GM12878 (cell line): ENCODE measurements at regions not wholly inside any gene's neighbourhood (a gene's known extent, or its start where the extent isn't known, plus 50 kb on each side); places are given as distances from the start of the nearest gene placed in this dataset.

ENCODE experiments used
- ATAC-seq: fragments of 200-7000 bp; cut with Tn5 transposase; 3 replicates; pipeline ENCODE4 v1.9.1; 2020; ENCODE audit warnings: mild to moderate bottlenecking, moderate library complexity
- BruUV-seq: library from RNA; stranded (reverse); fragments of 400-500 nt; replicated peaks from 2 replicates; lab custom pipeline; 2021; lab: Mats Ljungman, UMichigan
- CTCF ChIA-PET: fragments of 300-600 bp; sonication (Branson Sonifier 250); formaldehyde crosslinking; extraction: SDS; loops from one replicate; lab custom pipeline; 2021; ENCODE audit warnings: inconsistent platforms; lab: Yijun Ruan, JAX
- POLR2A ChIA-PET: fragments of 350-600 bp; formaldehyde crosslinking; extraction: SDS; loops from one replicate; lab custom pipeline; 2021; ENCODE audit warnings: inconsistent platforms; lab: Charles Lee
- RAD21 ChIA-PET: fragments of 300-600 bp; sonication (Branson Sonifier 250); formaldehyde crosslinking; loops from one replicate; lab custom pipeline; 2023; ENCODE audit warnings: antibody characterized with exemption; ENCODE audit not compliant: unreplicated experiment; lab: Charles Lee
- SMC1A ChIA-PET: fragments of 300-600 bp; sonication (Branson Sonifier 250); formaldehyde crosslinking; loops from one replicate; lab custom pipeline; 2023; ENCODE audit not compliant: unreplicated experiment, uncharacterized antibody; lab: Charles Lee
- DNase-seq: peaks from one replicate; pipeline ENCODE4 v3.0.0-alpha.2; 2011; ENCODE audit warnings: low read depth, low spot score
- FAIRE-seq: peaks from 3 replicates; lab custom pipeline; 2011; peaks lifted over from hg19 to GRCh38; lab: Jason Lieb, UNC
- H2AFZ ChIP-seq: 2 replicates; pipeline ENCODE4 v1.6.0; 2011; ENCODE audit warnings: low read depth, low read length, control low read depth; ENCODE audit not compliant: control insufficient read depth
- H3K27ac ChIP-seq: 2 replicates; pipeline ENCODE4 v1.5.1; 2011; ENCODE audit warnings: control low read depth; ENCODE audit not compliant: control insufficient read depth, insufficient read depth
- H3K27me3 ChIP-seq, 2 experiments: replicated peaks in 1 of 2; 2 replicates each; pipeline versions ENCODE4 v1.6.0 to v1.6.1; 2011; ENCODE audit warnings: low read length in 1 of 2; ENCODE audit not compliant: control insufficient read depth in 2 of 2, insufficient read depth in 2 of 2
- H3K36me3 ChIP-seq, 2 experiments: 2 replicates each; pipeline ENCODE4 v1.5.1; 2011; ENCODE audit warnings: low read length in 1 of 2; ENCODE audit not compliant: control insufficient read depth in 2 of 2, insufficient read depth in 2 of 2
- H3K4me1 ChIP-seq: 2 replicates; pipeline ENCODE4 v1.6.1; 2011; ENCODE audit warnings: mild to moderate bottlenecking, low read length, moderate library complexity, mixed read lengths; ENCODE audit not compliant: control insufficient read depth, insufficient read depth
- H3K4me2 ChIP-seq: 2 replicates; pipeline ENCODE4 v1.6.0; 2011; ENCODE audit warnings: control low read depth; ENCODE audit not compliant: control insufficient read depth, insufficient read depth
- H3K4me3 ChIP-seq: fragments of 200-600 bp; sonication (generic); 2 replicates; pipeline ENCODE4 v1.5.1; 2016
- H3K79me2 ChIP-seq: 2 replicates; pipeline ENCODE4 v1.6.0; 2011; ENCODE audit warnings: low read length; ENCODE audit not compliant: control insufficient read depth, insufficient read depth
- H3K9ac ChIP-seq: 2 replicates; pipeline ENCODE4 v1.8.0; 2011; ENCODE audit warnings: low read length, control low read depth, mixed read lengths; ENCODE audit not compliant: control insufficient read depth, insufficient read depth
- H3K9me3 ChIP-seq: replicated peaks from 3 replicates; pipeline ENCODE4 v1.5.1; 2011; ENCODE audit warnings: mild to moderate bottlenecking, low read length; ENCODE audit not compliant: control insufficient read depth, insufficient read depth
- H4K20me1 ChIP-seq: 2 replicates; pipeline ENCODE4 v1.6.0; 2011; ENCODE audit not compliant: control insufficient read depth, insufficient read depth
- BMI1 ChIP-seq: fragments of 450-650 bp; IDR thresholded peaks from 2 replicates; pipeline ENCODE4 v1.6.1; 2016; ENCODE audit warnings: mild to moderate bottlenecking, moderate library complexity, borderline replicate concordance
- CEBPB ChIP-seq, 2 experiments: fragments of 150-350 bp in 1 of 2; IDR thresholded peaks; 2 replicates each; pipeline ENCODE4 v1.6.1; 2012 to 2014; ENCODE audit warnings: low read depth in 2 of 2, low read length in 2 of 2, borderline replicate concordance in 1 of 2, inconsistent platforms in 1 of 2
- ETV6 ChIP-seq, 2 experiments: fragments of 450-650 bp in 1 of 2; IDR thresholded peaks in 1 of 2; conservative IDR thresholded peaks in 1 of 2; 2 replicates each; pipeline ENCODE4 v1.6.1; 2014; ENCODE audit warnings: antibody characterized with exemption in 1 of 2, borderline replicate concordance in 1 of 2, low read depth in 1 of 2, mild to moderate bottlenecking in 1 of 2, moderate library complexity in 1 of 2
- GABPA ChIP-seq: IDR thresholded peaks from 2 replicates; pipeline ENCODE4 v1.6.1; 2014; ENCODE audit warnings: antibody characterized with exemption, low read depth, mild to moderate bottlenecking, inconsistent platforms
- HDAC2 ChIP-seq: fragments of 200-600 bp; sonication (generic); IDR thresholded peaks from 2 replicates; pipeline ENCODE4 v1.6.1; 2017
- IKZF1 ChIP-seq: fragments of 450-650 bp; conservative IDR thresholded peaks from 2 replicates; pipeline ENCODE4 v1.6.1; 2017; ENCODE audit warnings: antibody characterized with exemption, mild to moderate bottlenecking
- IRF4 ChIP-seq: IDR thresholded peaks from 2 replicates; pipeline ENCODE4 v1.6.1; 2011; ENCODE audit warnings: low read depth, low read length
- NRF1 ChIP-seq: conservative IDR thresholded peaks from 2 replicates; pipeline ENCODE4 v1.6.1; 2011; ENCODE audit warnings: mild to moderate bottlenecking, low read depth, low read length, improper control_type of control experiment
- PRDM15 ChIP-seq: fragments of 450-650 bp; formaldehyde crosslinking; IDR thresholded peaks from 2 replicates; pipeline ENCODE4 v1.4.0; 2020; ENCODE audit warnings: mild to moderate bottlenecking, moderate library complexity
- RAD21 ChIP-seq: IDR thresholded peaks from 2 replicates; pipeline ENCODE4 v1.6.1; 2011; ENCODE audit warnings: mild to moderate bottlenecking, low read depth, low read length, moderate library complexity; ENCODE audit not compliant: insufficient read depth
- SIX5 ChIP-seq: IDR thresholded peaks from 2 replicates; pipeline ENCODE4 v1.6.1; 2011; ENCODE audit warnings: mild to moderate bottlenecking, low read depth, low read length, moderate library complexity; ENCODE audit not compliant: severe bottlenecking
- SMAD1 ChIP-seq: fragments of 450-650 bp; IDR thresholded peaks from 2 replicates; pipeline ENCODE4 v1.6.1; 2018; ENCODE audit warnings: mild to moderate bottlenecking, low read depth; ENCODE audit not compliant: partially characterized antibody
- SMAD5 ChIP-seq: IDR thresholded peaks from 2 replicates; pipeline ENCODE4 v1.6.1; 2016; ENCODE audit warnings: antibody characterized with exemption, low read depth
- SMC3 ChIP-seq: IDR thresholded peaks from 2 replicates; pipeline ENCODE4 v1.6.1; 2011; ENCODE audit warnings: low read length, improper control_type of control experiment, borderline replicate concordance
- SREBF1 ChIP-seq: IDR thresholded peaks from 2 replicates; pipeline ENCODE4 v1.6.1; 2012; ENCODE audit warnings: mild to moderate bottlenecking, low read length
- ZZZ3 ChIP-seq: IDR thresholded peaks from 2 replicates; pipeline ENCODE4 v1.6.1; 2011; ENCODE audit warnings: low read depth; ENCODE audit not compliant: control insufficient read depth, insufficient read length
- WGBS: methylation state at CpG from one replicate; pipeline ENCODE4 v1.1.6; 2016; ENCODE audit warnings: low lambda C conversion rate; ENCODE audit not compliant: insufficient replicate concordance, insufficient coverage; ENCODE audit errors: missing lambda C conversion rate; 5-methylcytosine and 5-hydroxymethylcytosine counted together
- in situ Hi-C: fragments of 300-500 bp; cut with MboI; formaldehyde crosslinking; loops from 9 replicates; pipeline ENCODE4 v1.14.3; 2018; ENCODE audit warnings: mixed read lengths
- intact Hi-C: fragments of 100-400 bp; cut with micrococcal nuclease; formaldehyde crosslinking; loops from one replicate; pipeline ENCODE4 v1.14.2; 2022; ENCODE audit not compliant: unreplicated experiment

DNA sequence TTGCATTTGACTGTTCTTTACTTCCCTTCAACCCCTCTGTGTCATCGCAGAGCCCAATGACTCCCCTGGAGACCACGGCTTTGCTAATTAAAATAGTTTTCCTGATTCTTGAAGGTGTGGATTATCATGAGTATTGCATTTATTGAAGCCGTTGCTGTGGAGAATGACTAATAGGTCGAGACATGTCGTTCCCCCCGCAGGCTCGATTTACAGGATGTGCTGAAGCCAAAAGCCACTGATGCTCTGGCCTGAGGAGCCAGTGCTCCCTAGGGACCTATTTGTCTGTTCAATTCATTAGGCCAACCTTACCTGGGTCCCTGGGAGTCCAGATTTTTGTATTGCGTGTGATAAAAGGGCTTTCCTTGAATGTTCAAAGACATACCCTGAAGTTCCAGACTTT, 102.3 kb downstream of the NPTX2 start:
- no peak overlapping the region for H2AFZ ChIP-seq
- DNase-seq = no peak
- no peaks in the 10 kb centered on the region for H3K9me3 ChIP-seq
- intact Hi-C loops (no loop called here), in situ Hi-C loops (no loop called here)
- ChIA-PET SMC1A (no interaction called here), CTCF (no interaction called here), POLR2A (no interaction called here), RAD21 (no interaction called here)
- FAIRE-seq = no peak
- no peak for ATAC-seq
- H3K4me2 ChIP-seq = no peak overlapping the region
- no peak overlapping the region for H3K4me3 ChIP-seq
- no peak for TF ChIP-seq SMAD1
- TF ChIP-seq IKZF1 = no peak
- TF ChIP-seq ZZZ3 = no peak
- no peak for TF ChIP-seq IRF4
- no peak for TF ChIP-seq HDAC2
- no peak for TF ChIP-seq SMAD5
- no peak for TF ChIP-seq RAD21
- no peak for TF ChIP-seq BMI1
- TF ChIP-seq ETV6 (conservative IDR thresholded peaks at IDR 0.05 in 1 of 2, IDR thresholded peaks at IDR 0.05 in 1 of 2; ENCODE audit: borderline replicate concordance in 1 of 2, low read depth in 1 of 2) = no peak
- no peak for TF ChIP-seq SREBF1
- TF ChIP-seq PRDM15 (CRISPR knock-in tag) = no peak
- no peak for TF ChIP-seq SIX5
- no peak for TF ChIP-seq GABPA
- no peak for TF ChIP-seq SMC3
- no peak for TF ChIP-seq CEBPB (IDR thresholded peaks at IDR 0.05; ENCODE audit: borderline replicate concordance in 1 of 2, low read depth in 2 of 2, low read length in 2 of 2)
- TF ChIP-seq NRF1 = no peak
- no peaks in the 10 kb centered on the region for H4K20me1 ChIP-seq
- no TSS peak for BruUV-seq
- no peaks in the 10 kb centered on the region for H3K4me1 ChIP-seq
- H3K27ac ChIP-seq = no peak overlapping the region
- no peaks in the 10 kb centered on the region for H3K79me2 ChIP-seq
- WGBS = 33% methylated on average over 8 of the region's 8 CpGs
- H3K9ac ChIP-seq = no peak overlapping the region
- H3K27me3 ChIP-seq = no peaks in the 10 kb centered on the region
- no peaks in the 10 kb centered on the region for H3K36me3 ChIP-seq
